GM19468 (cell line): ENCODE measurements at regions not wholly inside any gene's neighbourhood (a gene's known extent, or its start where the extent isn't known, plus 50 kb on each side); places are given as distances from the start of the nearest gene placed in this dataset.
"Not testable (repeated sequence)": the region's sequence is repeated elsewhere in the genome, so short reads cannot be mapped to it uniquely, and the experiment has no call there.

Experiments used
- ATAC-seq: cut with Tn5 transposase; IDR thresholded peaks from one replicate; pipeline ENCODE4 v1.9.1; 2021; ENCODE audit warnings: mild to moderate bottlenecking, moderate library complexity, moderate number of reproducible peaks; ENCODE audit not compliant: unreplicated experiment; ENCODE audit errors: extremely low read depth

GRCh38 chr9:68593760-68594159, 53.1 kb upstream of the TMEM252 start:
- ATAC-seq, result not testable (repeated sequence)

DNA sequence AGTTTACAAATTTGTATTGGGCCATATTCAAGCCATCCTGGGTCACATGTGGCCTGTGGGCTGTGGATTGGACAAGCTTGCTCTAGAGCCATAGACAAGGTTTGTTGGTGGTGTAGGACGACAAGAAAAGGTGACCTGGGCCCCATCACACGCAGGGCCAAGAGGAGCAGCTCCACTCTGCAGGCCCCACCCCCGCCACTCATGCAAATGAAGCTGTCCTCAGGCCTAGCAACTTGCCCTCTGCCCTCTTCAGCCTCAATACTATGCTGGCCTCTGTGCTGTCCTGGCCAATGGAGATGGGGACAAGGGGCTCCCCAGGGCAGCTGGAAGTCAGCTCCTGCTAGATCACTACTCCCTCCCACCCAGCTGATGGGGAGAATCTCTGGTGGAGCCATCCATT, 55.2 kb upstream of the TMEM252 start:
- no peak for ATAC-seq

DNA sequence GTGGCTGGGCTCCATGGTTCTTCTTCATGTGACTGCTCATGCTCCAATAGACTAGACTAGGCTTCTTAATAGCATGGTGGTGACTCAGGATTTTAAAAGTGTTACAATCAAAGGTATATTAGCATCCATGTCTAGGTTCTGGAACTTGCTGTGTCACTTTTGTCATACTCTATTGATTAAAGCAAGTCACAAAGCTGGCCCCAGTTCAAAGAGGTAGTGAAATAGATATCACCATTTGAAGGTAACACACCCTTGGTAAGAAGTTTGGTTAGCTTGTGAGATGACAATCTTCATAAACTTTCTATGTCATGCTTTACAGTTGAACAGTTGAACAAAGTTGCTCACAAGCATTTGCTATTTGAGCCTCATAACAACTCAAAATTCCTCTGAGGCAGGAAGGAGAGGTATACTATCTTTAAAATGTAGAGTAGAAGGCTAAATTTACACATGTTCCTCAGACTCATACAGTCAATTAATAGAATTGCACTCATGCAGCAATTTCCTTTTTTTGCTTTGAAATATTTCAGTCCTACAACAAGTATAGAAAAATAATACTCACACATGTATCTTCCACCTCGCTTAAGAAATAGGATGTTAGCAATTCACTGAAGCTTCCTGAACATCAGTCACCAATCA, 56.8 kb upstream of the TMEM252 start:
- no peak for ATAC-seq

DNA sequence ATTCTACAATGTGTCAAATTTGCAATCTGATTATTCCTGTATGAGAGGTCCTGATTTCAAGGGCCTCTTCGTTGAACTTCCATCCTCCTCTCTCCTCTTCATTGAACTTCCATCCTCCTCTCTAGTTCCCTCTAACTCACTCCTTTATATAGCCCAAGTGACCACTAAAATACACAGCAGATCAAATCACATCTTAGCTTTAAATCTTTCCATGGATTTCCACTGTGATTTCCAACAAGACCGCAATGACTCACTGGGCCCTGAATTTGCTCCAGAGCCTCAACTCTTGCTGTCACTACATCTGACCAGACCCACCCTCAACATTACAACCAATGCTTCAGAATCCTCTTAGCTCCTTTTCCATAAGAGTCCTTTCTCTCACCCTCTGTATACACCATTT, 59.1 kb upstream of the TMEM252 start:
- ATAC-seq, result no peak

- no peak for ATAC-seq
These were observed 60.4 kb upstream of the TMEM252 start for GRCh38 chr9:68601081-68601480.

GRCh38 chr9:68603371-68603770, 62.7 kb upstream of the TMEM252 start:
- no peak for ATAC-seq

DNA sequence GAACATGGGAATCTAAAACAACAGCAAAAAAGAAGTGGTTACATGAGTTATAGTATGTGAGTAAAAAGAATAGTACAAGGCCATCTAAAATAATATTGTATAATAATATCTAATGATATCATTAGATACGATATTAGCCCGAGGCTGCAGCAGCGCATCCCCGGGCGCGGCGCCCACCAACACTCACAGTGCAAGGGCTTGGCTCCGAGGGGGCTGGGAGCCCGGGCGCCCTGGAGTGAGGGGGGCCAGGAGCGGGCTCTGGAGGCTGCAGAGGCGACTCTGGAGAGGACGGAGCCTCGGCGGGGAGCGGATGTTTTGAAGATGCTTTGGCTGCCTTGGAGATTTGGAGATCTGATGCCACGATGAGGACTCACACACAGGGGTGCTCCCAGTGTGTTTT, 68.1 kb upstream of the TMEM252 start:
- no peak for ATAC-seq

DNA sequence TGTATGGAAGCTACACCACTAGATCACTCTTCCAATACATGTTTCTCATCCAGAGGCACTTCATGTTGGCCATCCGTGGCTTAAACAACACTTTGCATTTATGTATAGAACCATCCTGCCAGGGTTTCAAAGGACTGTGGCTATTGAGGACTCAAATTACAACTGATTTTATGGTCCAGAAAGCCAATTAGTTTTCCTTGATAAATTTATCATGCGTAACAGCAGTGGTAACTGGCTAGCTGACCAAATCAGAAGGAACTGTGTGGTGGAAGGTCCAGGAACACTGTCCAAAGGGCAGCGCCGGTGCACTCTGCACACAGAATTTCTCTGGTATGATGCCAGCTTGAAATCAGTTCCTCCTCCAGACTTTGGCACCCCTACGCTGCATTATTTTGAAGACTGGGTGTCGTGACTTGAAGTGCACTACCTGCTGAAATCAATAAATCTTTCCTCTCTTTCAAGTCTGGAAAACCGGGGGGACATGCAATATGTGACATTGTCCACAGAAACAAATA, 69.3 kb upstream of the TMEM252 start:
- no peak for ATAC-seq

- ATAC-seq, result no peak
These were observed 73.4 kb upstream of the TMEM252 start for GRCh38 chr9:68614121-68614520.

DNA sequence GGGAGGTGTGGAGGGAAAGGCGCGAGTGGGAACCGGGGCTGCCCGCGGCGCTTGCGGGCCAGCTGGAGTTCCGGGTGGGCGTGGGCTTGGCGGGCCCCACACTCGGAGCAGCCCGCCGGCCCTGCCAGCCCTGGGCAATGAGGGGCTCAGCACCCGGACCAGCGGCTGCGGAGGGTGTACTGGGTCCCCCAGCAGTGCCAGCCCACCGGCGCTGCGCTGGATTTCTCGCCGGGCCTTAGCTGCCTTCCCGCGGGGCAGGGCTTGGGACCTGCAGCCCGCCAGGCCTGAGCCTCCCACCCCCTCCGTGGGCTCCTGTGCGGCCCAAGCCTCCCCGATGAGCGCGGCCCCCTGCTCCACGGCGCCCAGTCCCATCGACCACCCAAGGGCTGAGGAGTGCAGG, 76.3 kb upstream of the TMEM252 start:
- ATAC-seq, result not testable (repeated sequence)

- no peak for ATAC-seq
These were observed 78.4 kb upstream of the TMEM252 start for GRCh38 chr9:68619072-68619471.

DNA sequence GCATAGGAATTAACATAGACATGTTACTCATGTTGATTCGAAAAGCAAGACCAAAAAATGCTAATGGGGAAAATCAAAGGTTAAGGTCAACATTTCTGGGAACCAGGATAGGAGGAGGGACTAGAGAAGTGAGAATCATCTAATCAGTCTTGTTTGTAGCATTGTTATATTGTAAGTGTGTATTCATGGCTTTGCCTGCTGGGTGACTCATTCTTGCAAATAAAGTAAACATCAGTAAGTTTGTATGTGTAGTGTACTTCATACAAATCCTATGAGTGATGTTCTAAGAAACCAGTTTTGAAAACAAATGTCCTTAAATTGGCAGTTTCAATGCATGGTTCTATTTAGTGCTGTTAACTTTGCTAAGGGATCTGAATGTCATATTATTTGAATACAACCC, 79.0 kb upstream of the TMEM252 start:
- ATAC-seq, result no peak

- no peak for ATAC-seq
These were observed 79.5 kb upstream of the PIP5K1B start for GRCh38 chr9:68625559-68625958.

- ATAC-seq, result no peak
These were observed 78.5 kb upstream of the PIP5K1B start for GRCh38 chr9:68626526-68626925.

- ATAC-seq, result no peak
These were observed 77.9 kb upstream of the PIP5K1B start for GRCh38 chr9:68627104-68627503.

DNA sequence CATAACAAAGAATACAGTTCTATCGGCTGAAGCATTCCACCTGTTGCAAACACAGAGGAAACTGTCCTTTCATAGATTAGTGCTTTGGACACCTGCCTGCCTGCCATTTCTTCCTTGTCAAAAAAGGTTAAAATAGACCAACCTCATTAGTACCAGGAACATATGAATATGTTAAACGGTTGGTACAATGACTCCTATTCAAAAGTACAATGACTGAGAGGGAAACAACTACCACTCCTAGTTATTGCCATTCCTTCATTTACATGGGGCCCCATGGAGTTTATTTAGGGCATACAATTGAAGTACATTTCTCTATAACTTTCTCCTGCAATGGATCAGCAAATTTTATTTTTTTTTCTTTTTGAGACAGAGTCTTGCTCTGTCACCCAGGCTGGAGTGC, 77.4 kb upstream of the PIP5K1B start:
- no peak for ATAC-seq

GRCh38 chr9:68629042-68629441, 76.0 kb upstream of the PIP5K1B start:
- no peak for ATAC-seq

GRCh38 chr9:68631811-68632210, 73.2 kb upstream of the PIP5K1B start:
- ATAC-seq, result no peak

DNA sequence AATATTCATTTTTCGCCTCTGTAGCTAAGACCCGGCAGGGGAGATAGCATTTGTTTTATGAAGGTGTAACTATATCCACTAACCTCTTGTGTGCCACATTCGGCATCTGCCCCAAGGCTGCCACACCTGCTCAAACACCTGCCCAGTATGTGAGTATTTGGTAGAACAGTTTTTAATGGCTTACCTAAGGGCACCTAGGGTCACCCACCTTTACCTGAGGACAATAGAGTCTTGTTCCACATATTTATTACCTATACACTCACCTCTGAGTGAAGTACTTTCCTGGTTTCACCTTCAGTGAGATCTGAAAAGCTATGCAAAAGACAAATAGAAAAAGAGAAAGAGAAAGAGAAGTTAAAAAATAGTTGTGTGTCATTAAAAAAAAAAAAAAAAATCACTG, 68.0 kb upstream of the PIP5K1B start:
- no peak for ATAC-seq

DNA sequence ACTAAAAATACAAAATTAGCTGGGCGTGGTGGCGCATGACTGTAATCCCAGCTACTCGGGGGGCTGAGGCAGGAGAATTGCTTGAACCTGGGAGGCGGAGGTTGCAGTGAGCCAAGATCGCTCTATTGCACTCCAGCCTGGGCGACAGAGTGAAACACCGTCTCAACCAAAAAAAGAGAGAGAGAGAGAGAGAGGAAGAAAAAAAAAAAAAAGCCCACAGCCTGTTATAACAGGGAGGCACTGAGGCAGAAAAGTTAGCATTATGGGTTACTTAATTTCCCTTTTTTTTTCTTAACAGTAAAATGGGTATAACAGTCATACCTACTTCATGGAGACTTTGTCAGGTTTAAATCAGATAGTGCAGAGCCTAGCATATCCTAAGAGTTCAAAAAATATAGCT, 65.8 kb upstream of the PIP5K1B start:
- not testable (repeated sequence) for ATAC-seq

DNA sequence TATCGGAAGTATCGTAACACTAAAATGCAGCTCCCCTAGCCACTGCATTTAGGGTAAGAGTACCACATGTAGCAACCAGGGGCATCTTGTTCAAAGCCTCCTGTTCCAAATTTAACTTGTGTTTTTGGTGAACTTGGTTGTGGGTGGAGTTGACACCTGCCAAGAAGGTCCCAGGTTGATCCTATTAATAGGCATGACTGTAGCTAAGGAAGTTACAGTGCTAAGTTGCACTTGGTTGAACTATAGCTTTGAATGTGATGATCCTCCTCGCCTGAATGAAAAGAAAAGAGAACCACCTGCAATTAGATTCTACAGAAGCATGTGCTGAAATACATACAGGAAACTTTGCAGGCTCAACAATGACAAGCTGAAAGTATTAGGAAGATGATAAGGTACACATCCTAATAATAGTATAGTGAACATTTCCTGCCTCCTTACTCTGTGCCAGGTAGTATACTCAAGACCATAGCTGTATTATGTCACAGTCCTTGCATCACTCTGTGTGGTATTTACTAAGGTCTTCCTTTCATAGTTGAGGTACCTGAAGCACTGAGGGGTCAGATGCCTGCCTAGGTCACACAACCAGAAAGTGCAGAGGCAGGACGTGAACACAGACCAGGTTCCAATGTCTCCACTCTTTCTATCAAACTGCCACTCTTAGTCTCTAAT, 64.5 kb upstream of the PIP5K1B start:
- no peak for ATAC-seq
